Small intestine (tissue), 7 donors: ENCODE measurements at regions not wholly inside any gene's neighbourhood (a gene's known extent, or its start where the extent isn't known, plus 50 kb on each side); places are given as distances from the start of the nearest gene placed in this dataset.
"Not testable (repeated sequence)": the region's sequence is repeated elsewhere in the genome, so short reads cannot be mapped to it uniquely, and the experiment has no call there.

Source experiments
- DNase-seq, 2 donors: peaks; one replicate each; pipeline versions ENCODE4 v3.0.0 to v3.0.0-alpha.2; 2013
- FAIRE-seq: peaks from 2 replicates; lab custom pipeline; 2012; peaks lifted over from hg19 to GRCh38; lab: Jason Lieb, UNC
- H3K27ac ChIP-seq, 3 donors: one replicate each; pipeline ENCODE4 v1.5.1; 2013; ENCODE audit warnings: low read length in 2 of 3, mild to moderate bottlenecking in 2 of 3, control low read depth in 1 of 3, inconsistent platforms in 1 of 3, low read depth in 1 of 3, moderate library complexity in 1 of 3
- H3K27me3 ChIP-seq, 3 donors: one replicate each; pipeline ENCODE4 v1.6.1; 2013; ENCODE audit warnings: low read length in 3 of 3, inconsistent platforms in 1 of 3; ENCODE audit not compliant: control insufficient read depth in 3 of 3, insufficient read depth in 3 of 3
- H3K36me3 ChIP-seq, 3 donors: one replicate each; pipeline ENCODE4 v1.6.1; 2013; ENCODE audit warnings: low read length in 3 of 3, inconsistent platforms in 1 of 3, low read depth in 1 of 3, mild to moderate bottlenecking in 1 of 3, moderate library complexity in 1 of 3; ENCODE audit not compliant: control insufficient read depth in 3 of 3, insufficient read depth in 2 of 3
- H3K4me1 ChIP-seq, 3 donors: one replicate each; pipeline ENCODE4 v1.6.1; 2013; ENCODE audit warnings: low read length in 2 of 3, inconsistent platforms in 1 of 3, low read depth in 1 of 3, mild to moderate bottlenecking in 1 of 3, moderate library complexity in 1 of 3; ENCODE audit not compliant: control insufficient read depth in 3 of 3, insufficient read depth in 2 of 3
- H3K4me3 ChIP-seq, 3 donors: one replicate each; pipeline ENCODE4 v1.5.1; 2013; ENCODE audit warnings: low read length in 3 of 3, control low read depth in 1 of 3, inconsistent platforms in 1 of 3, low read depth in 1 of 3, mild to moderate bottlenecking in 1 of 3, moderate library complexity in 1 of 3
- H3K9me3 ChIP-seq, 2 donors: one replicate each; pipeline ENCODE4 v1.6.1; 2013; ENCODE audit warnings: low read depth in 1 of 2, low read length in 1 of 2; ENCODE audit not compliant: control insufficient read depth in 2 of 2, insufficient read depth in 1 of 2
- WGBS, 3 donors: extraction: QIAGEN DNeasy Blood & Tissue Kit; methylation state at CpG; one replicate each; pipeline ENCODE4 v1.1.7; 2013; 5-methylcytosine and 5-hydroxymethylcytosine counted together
- donor health status: healthy with polysubstance abuse.
- donor health status: control.
- donor health status: control.
- donor health status: Bipolar disorder and iron deficiency.
- donor health status: healthy.

DNA sequence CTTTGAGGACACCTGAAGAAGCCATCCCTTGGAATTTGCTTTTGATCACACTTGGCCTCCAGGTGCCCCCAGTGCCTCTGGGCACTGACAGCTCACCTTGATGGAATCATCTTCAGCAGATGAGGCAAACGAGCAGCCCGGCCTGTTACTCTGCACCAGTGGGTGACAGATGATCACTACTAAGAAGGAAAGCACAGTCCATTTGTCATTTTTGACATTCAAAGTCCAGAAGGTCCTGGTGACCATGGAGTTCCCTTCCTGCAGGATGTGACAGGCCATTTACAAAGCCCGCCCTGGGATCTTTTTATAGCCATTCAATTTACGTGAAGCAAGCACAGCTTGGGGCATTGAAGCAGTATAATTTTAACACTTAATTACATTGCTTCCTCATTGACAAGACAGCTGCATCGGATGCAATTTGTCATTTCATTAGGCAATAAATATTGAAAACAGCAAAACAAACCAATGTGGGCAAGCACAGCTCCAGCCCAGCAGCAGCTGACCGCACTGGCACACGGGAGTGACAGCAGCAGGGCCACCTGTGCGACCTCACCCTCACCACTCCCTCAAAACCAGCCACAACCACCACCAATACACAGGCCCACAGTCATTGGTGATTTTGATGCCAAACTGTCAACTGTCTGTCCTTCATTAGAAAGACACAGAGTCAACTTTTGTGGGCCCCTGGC is 76.0 kb upstream of the SLC66A3 start:
- H3K36me3 ChIP-seq, result no peaks in the 10 kb centered on the region
- no peak for FAIRE-seq
- H3K4me1 ChIP-seq, result no peaks in the 10 kb centered on the region
- H3K27ac ChIP-seq, result no peak overlapping the region
- no peak for DNase-seq
- WGBS, 3 donors, result 66 to 69% (median 69%) methylated on average over 8 of the region's 8 CpGs
- H3K9me3 ChIP-seq, result no peaks in the 10 kb centered on the region
- H3K27me3 ChIP-seq, result peaks cover 0 to 5% (median 0%) of the 10 kb centered on the region in 3 donors
- no peak overlapping the region for H3K4me3 ChIP-seq

DNA sequence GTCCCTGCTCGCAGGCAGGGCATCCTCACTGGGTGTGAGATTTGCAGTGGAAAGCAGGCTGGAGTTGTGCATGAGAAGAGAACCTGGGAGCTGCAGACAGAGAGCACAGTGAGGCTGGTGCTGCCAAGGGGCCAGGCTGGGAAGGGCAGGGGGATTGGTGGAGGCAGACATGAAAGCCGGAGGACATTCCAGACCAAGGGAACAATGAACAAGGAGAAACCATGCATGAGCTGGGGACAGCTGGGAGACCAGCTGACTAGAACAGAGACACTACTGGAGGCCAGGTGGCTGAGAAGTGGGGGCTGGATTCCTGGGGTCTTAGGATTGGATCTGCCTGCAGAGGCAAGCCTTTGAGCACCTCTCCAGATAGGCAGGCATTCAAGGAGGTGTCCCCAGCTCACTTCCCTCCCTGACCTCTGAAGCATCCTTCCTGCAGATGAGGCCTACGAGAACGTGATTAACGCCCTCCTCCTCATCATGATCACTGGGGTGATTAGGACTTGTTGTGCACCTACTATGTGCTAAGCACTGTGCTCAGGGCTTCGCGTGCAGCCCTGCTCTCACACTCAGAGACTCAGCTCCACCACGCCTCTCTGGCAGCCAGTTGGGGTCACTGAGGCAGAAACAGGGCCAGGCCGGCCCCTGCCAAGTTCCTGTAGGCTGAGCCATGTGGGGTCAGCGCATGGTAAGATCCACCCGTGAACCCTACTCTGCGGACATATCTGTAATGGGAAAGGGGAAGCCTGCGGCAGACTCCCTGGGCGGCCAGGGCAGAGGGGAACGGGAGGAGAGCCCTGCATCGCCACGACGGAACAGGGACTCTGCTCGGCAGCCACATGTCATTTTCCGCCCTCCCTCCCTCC is 74.8 kb upstream of the SLC66A3 start:
- 81 to 89% (median 85%) methylated on average over 20 of the region's 20 CpGs for WGBS, 3 donors
- Histone ChIP-seq H3K4me3 (no peak overlapping the region), H3K27ac (no peak overlapping the region), H3K4me1 (no peaks in the 10 kb centered on the region), H3K27me3 (peaks cover 0 to 5% (median 0%) of the 10 kb centered on the region in 3 donors), H3K9me3 (no peaks in the 10 kb centered on the region), H3K36me3 (no peaks in the 10 kb centered on the region)
- DNase-seq (no peak), FAIRE-seq (no peak)

DNA sequence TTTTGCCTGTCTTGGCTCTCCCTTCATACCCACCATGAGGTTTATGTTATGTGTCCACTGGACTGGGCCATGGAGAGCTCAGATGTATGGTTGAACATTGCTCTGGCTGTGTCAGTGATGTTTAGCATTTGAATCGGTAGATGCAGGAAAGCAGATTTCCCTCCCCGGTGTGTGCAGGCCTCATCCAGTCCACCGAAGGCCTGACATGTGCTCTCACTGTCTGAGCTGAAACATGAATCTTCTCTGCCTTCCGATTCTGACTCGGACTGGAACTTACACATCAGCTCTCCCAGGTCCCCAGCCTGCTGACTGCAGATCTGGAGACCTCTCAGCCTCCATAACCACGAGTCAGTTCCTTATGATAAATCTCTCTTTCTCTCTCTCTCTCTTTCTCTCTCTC is 72.4 kb upstream of the SLC66A3 start:
- H3K36me3 ChIP-seq, result no peaks in the 10 kb centered on the region
- no peak overlapping the region for H3K27ac ChIP-seq
- H3K9me3 ChIP-seq, result no peaks in the 10 kb centered on the region
- H3K4me3 ChIP-seq, result no peak overlapping the region
- no peaks in the 10 kb centered on the region for H3K4me1 ChIP-seq
- H3K27me3 ChIP-seq, result peaks cover 0 to under 1% (median 0%) of the 10 kb centered on the region in 3 donors
- FAIRE-seq (no peak), DNase-seq (no peak)
- 82 to 91% (median 91%) methylated on average over 6 of the region's 6 CpGs for WGBS, 3 donors

DNA sequence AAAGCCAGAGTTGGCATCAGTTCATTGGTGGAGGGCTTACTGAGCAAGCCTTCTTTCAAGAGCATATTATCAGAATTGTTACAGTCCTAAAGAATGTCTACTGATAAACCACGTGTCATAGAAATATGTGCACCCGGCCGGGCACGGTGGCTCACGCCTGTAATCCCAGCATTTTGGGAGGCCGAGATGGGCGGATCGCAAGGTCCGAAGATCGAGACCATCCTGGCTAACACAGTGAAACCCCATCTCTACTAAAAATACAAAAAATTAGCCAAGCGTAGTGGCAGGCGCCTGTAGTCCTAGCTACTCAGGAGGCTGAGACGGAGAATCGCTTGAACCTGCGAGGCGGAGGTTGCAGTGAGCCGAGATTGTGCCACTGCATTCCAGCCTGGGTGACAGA is 66.4 kb upstream of the SLC66A3 start:
- not testable (repeated sequence) for H3K27ac ChIP-seq, DNase-seq, H3K27me3 ChIP-seq, H3K4me1 ChIP-seq, H3K9me3 ChIP-seq, H3K36me3 ChIP-seq, H3K4me3 ChIP-seq, FAIRE-seq
- 87 to 93% (median 91%) methylated on average over 17 of the region's 17 CpGs for WGBS, 3 donors

DNA sequence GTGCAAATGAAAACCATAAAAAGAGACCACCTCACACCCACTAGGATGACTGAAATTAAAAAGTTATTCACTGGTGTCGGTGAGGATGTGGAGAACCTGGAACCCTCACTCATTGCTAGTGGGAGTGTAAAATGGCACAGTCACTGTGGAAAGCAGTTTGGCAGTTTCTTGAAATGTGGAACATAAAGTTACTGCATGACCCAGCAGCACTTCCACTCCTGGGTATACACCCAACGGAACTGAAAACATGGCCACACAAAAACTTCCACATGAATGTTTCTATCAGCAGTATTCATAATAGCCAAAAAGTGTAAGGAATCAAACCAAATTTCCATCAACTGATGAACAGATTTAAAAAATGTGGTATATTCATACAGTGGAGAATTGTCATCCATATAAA is 65.1 kb upstream of the SLC66A3 start:
- FAIRE-seq, result no peak
- Histone ChIP-seq H3K4me1 (no peaks in the 10 kb centered on the region), H3K27ac (no peak overlapping the region), H3K36me3 (no peaks in the 10 kb centered on the region), H3K9me3 (no peaks in the 10 kb centered on the region), H3K4me3 (no peak overlapping the region), H3K27me3 (no peaks in the 10 kb centered on the region)
- WGBS, 3 donors, result 88 to 89% (median 88%) methylated on average over 2 of the region's 2 CpGs
- no peak for DNase-seq

DNA sequence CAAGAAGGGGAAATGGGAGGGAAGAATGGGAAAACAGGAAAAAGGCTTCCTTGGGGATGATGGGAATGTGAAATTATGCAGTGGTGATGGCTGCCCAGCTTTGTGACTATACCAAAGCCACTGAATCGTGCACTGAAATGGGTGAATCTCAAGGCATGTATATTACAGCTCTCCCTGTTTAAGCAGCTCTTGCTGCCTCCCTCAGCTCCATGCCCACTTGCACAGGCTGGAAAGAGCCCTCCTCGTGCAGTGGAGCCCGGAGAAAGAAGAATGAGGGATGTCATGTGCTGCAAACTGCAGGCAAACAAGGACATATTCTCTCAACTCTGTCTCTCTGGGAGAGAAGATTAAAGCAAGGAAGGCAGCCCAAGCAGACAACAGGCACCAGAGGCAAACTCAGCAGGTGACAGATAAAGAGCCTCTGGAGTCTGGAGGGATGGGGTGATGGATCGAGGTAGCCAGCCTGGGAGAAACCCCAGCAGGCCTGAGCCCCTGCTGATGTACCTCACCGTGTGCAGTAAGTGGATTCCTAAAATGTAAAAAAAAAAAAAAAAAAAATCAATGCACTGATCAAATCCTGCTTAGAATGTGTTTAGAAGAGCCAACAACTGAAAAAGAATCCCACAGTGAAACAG is 62.4 kb upstream of the SLC66A3 start:
- FAIRE-seq (no peak), DNase-seq (no peak)
- Histone ChIP-seq H3K27ac (no peak overlapping the region), H3K4me1 (no peaks in the 10 kb centered on the region), H3K27me3 (peaks cover 0 to 3% (median 0%) of the 10 kb centered on the region in 3 donors), H3K36me3 (no peaks in the 10 kb centered on the region), H3K4me3 (no peak overlapping the region), H3K9me3 (no peaks in the 10 kb centered on the region)
- WGBS, 3 donors, result 51 to 67% (median 65%) methylated on average over 5 of the region's 5 CpGs

DNA sequence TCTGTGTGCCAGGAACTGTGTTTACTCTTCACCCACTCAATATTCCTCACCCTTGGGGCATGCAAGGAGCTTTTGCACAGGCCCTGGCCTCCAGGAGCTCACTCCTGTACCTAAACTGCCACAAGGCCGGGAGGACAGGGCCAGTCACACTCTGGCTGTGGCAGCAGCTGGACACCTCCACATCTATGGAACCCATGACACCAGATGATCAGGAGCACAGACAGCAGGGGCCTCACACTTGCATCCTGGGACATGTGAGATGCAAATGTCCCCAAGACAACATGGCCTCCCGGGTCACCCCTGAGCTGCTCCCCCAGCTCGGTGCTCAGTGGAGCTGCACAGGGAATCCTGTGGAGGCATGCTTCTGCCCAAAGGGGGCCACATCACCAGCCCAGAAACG is 61.8 kb upstream of the SLC66A3 start:
- no peak overlapping the region for H3K27ac ChIP-seq
- peaks cover 0 to 3% (median 0%) of the 10 kb centered on the region in 3 donors for H3K27me3 ChIP-seq
- 59 to 62% (median 62%) methylated on average over 4 of the region's 4 CpGs for WGBS, 3 donors
- no peaks in the 10 kb centered on the region for H3K9me3 ChIP-seq
- H3K4me3 ChIP-seq, result no peak overlapping the region
- DNase-seq (no peak), FAIRE-seq (no peak)
- no peaks in the 10 kb centered on the region for H3K36me3 ChIP-seq
- no peaks in the 10 kb centered on the region for H3K4me1 ChIP-seq

DNA sequence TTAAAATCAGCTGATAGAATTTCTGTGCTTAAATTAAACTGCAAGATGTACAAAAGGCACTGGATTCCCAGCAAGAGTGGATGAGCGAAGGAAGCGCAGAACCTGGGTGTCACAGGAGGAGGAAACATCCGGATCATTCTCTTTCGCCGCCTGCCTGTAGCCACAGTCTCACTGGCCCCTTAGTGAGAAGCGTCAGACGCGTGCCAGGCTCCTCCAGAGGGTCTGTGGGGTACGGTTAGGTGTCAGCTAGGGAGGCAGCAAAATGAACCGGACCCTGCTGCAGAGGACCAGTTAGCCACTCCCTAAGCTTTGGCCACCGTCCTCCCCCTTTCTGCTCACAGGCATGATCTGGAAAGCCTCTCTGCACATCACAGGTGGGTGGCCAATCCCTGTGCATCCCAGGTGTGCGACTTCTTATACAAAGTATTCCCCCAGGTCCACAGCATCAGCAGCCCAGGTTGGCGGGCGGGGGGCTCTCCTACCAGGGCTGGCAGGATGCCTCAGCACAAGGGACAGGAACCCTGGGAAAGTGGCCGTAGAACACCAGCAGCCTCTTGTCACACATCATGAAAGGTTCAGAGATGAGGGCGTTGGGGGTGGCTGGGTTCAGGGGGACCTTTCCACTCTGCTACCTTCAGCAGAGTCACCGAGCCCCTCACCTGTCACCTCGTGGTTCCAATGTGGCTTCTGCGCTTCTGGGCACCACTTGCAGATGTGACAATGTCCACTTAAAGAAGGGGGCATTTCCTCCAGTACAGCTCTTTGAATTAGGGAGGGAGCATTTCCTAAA is 61.1 kb upstream of the SLC66A3 start:
- Histone ChIP-seq H3K27ac (no peak overlapping the region), H3K36me3 (no peaks in the 10 kb centered on the region), H3K4me3 (no peak overlapping the region), H3K4me1 (no peaks in the 10 kb centered on the region), H3K27me3 (peaks cover 0 to 3% (median 0%) of the 10 kb centered on the region in 3 donors), H3K9me3 (no peaks in the 10 kb centered on the region)
- DNase-seq, result no peak
- FAIRE-seq, result no peak
- WGBS, 3 donors, result 75 to 82% (median 78%) methylated on average over 19 of the region's 19 CpGs
